Vagina (tissue), 2 donors: ENCODE measurements at regions not wholly inside any gene's neighbourhood (a gene's known extent, or its start where the extent isn't known, plus 50 kb on each side); places are given as distances from the start of the nearest gene placed in this dataset.

Experiments
- POLR2A ChIP-seq, 2 donors: fragments of 450-650 bp; IDR thresholded peaks; one replicate each; pipeline ENCODE4 v1.6.1; 2017; ENCODE audit warnings: antibody characterized with exemption in 2 of 2, mild to moderate bottlenecking in 2 of 2, moderate library complexity in 2 of 2
- POLR2AphosphoS5 ChIP-seq, 2 donors: sonication (generic); formaldehyde crosslinking; IDR thresholded peaks; one replicate each; pipeline ENCODE4 v1.9.0; 2017; ENCODE audit warnings: antibody characterized with exemption in 2 of 2, mild to moderate bottlenecking in 2 of 2, low read depth in 1 of 2; ENCODE audit not compliant: insufficient read depth in 1 of 2
- TF ChIP-seq, protein P1 (sequence below), 3 experiments: fragments of 450-650 bp in 2 of 3; fragments of 200-600 bp in 1 of 3; sonication (generic) in 1 of 3; IDR thresholded peaks; one replicate each; pipeline ENCODE4 v1.5.1; 2017 to 2019; ENCODE audit warnings: antibody characterized with exemption in 3 of 3, mild to moderate bottlenecking in 2 of 3, moderate library complexity in 2 of 3

DNA sequence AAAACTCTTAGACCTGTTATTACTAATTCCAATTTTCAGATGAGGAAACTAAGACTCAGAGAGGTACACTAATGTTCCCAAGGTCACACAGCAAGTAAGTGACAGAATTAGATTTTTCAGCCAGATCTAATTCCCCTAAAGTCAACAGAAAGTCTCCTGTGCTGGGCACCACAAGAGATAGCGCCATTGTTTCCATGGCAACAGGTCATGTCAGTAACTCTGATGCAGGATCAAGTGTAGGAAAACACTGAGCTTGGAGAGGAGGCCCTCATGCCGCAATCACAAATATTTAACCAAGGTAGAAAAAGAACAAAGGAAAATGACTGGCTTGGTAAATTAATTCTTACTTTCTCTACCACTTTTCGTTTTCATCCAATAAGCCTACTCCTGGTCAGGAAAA, 166.0 kb upstream of the CDH13 start:
- TF ChIP-seq, protein P1, sequence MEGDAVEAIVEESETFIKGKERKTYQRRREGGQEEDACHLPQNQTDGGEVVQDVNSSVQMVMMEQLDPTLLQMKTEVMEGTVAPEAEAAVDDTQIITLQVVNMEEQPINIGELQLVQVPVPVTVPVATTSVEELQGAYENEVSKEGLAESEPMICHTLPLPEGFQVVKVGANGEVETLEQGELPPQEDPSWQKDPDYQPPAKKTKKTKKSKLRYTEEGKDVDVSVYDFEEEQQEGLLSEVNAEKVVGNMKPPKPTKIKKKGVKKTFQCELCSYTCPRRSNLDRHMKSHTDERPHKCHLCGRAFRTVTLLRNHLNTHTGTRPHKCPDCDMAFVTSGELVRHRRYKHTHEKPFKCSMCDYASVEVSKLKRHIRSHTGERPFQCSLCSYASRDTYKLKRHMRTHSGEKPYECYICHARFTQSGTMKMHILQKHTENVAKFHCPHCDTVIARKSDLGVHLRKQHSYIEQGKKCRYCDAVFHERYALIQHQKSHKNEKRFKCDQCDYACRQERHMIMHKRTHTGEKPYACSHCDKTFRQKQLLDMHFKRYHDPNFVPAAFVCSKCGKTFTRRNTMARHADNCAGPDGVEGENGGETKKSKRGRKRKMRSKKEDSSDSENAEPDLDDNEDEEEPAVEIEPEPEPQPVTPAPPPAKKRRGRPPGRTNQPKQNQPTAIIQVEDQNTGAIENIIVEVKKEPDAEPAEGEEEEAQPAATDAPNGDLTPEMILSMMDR (IDR thresholded peaks at IDR 0.05): no peak
- no peak for TF ChIP-seq POLR2A (IDR thresholded peaks at IDR 0.05)
- TF ChIP-seq POLR2AphosphoS5 (IDR thresholded peaks at IDR 0.05; ENCODE audit: insufficient read depth in 1 of 2, low read depth in 1 of 2): no peak
